Ectodermal cell (in vitro differentiated cells): ENCODE measurements at regions not wholly inside any gene's neighbourhood (a gene's known extent, or its start where the extent isn't known, plus 50 kb on each side); places are given as distances from the start of the nearest gene placed in this dataset.

Experiments
- H3K27ac ChIP-seq: 2 replicates; pipeline ENCODE4 v1.7.0; 2013; ENCODE audit warnings: mild to moderate bottlenecking, low read depth, low read length; ENCODE audit not compliant: insufficient read depth, poor library complexity, severe bottlenecking
- H3K27me3 ChIP-seq: 2 replicates; pipeline ENCODE4 v1.7.0; 2013; ENCODE audit warnings: mild to moderate bottlenecking, low read length; ENCODE audit not compliant: insufficient read depth, control insufficient read depth, poor library complexity, severe bottlenecking
- H3K36me3 ChIP-seq: one replicate; pipeline ENCODE4 v1.7.0; 2013; ENCODE audit warnings: low read length; ENCODE audit not compliant: control insufficient read depth, insufficient read depth
- H3K4me1 ChIP-seq: one replicate; pipeline ENCODE4 v1.7.0; 2013; ENCODE audit warnings: low read length; ENCODE audit not compliant: control insufficient read depth, insufficient read depth
- H3K4me3 ChIP-seq: 2 replicates; pipeline ENCODE4 v1.7.0; 2013; ENCODE audit warnings: low read depth, low read length, control low read depth; ENCODE audit not compliant: insufficient read depth
- H3K9me3 ChIP-seq: 2 replicates; pipeline ENCODE4 v1.7.0; 2013; ENCODE audit warnings: mild to moderate bottlenecking, low read length, moderate library complexity; ENCODE audit not compliant: control insufficient read depth
- WGBS, 2 experiments: methylation state at CpG; one replicate each; pipeline ENCODE4 v1.1.7; 2013; ENCODE audit warnings: missing lambda C conversion rate in 2 of 2; 5-methylcytosine and 5-hydroxymethylcytosine counted together

DNA sequence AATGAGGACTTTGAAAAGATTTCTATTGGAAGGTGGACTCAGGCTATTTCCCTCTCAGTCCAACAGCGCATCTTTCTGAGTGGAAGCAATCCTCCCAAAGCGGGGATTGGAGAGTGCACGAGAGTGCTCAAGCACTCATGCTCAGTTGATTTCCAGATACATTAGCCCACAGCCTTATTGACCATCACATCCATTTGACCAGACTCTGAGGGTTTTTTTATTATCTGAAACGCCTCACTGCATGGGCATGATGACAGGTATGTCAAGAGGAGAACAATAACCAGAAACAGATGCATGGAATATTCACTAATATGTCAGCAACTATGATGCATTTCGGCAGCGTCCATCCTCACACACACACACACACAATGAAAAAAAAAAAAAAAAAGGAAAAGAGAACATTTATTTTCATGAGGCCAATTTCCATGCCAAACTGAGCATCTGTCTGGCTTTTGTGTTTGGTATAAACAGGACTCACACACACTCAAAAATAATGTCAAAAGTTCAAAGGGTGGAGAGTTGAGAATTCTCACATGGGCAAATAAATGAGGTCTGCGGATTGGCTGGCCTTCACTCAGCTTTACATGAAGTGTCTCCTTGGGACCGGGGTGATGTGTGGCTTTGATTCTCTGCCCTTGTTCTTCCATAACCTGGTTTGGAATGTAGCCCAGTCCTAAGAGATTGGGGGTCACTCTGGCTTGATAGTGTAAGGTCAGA is 371.6 kb downstream of the MCTP2 start:
- H3K36me3 ChIP-seq, result no peaks in the 10 kb centered on the region
- H3K27me3 ChIP-seq, result no peaks in the 10 kb centered on the region
- WGBS, 2 experiments, result 96 to 97% methylated on average over 7 to 8 of the region's 8 CpGs
- H3K9me3 ChIP-seq, result no peaks in the 10 kb centered on the region
- no peak overlapping the region for H3K27ac ChIP-seq
- no peaks in the 10 kb centered on the region for H3K4me1 ChIP-seq
- no peak overlapping the region for H3K4me3 ChIP-seq

DNA sequence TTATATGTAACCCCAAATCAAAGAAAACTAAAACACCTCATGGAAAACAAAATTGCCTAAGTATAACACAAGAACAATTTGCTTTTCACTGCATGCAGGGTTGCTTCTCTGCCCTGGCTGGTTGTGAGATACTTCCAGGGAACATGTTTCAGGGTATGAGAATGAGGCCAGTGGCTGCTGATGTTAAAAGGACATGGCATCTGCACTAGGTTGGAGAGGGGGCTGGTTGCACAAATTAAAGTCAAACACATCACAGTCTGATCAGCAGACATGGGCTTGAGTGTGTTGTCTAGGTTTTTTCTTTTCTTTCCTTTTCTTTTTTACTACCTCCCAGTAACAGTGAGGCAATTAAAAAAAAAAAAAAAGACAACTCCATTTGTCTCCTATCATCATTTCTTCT is 374.9 kb downstream of the MCTP2 start:
- no peaks in the 10 kb centered on the region for H3K27me3 ChIP-seq
- H3K27ac ChIP-seq, result no peak overlapping the region
- no peaks in the 10 kb centered on the region for H3K4me1 ChIP-seq
- no peaks in the 10 kb centered on the region for H3K36me3 ChIP-seq
- H3K4me3 ChIP-seq, result no peak overlapping the region
- H3K9me3 ChIP-seq, result no peaks in the 10 kb centered on the region

DNA sequence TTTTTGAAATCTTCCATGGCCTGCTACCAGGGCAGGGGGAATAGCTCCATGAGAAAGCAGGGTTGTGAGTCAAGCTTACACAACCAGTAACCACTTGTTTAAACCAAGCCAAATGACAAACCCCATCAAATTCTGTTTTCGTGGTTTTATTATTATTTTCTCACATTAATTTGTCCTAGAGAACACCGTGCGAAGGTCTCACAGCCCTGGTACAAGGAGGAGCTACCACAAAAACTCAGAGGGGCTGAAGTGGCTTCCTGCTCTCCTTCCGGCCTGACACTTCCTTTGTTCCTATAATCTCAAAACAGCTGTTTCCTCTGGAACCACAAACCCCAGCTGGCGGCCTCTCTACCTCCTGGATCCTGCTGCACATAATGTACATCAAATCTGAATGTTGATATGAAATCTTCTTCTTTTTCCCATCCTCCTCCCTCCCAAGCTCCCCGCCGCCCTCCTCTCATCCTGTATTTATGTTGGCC is 375.9 kb downstream of the MCTP2 start:
- Histone ChIP-seq H3K4me1 (no peaks in the 10 kb centered on the region), H3K4me3 (no peak overlapping the region), H3K27ac (no peak overlapping the region), H3K27me3 (no peaks in the 10 kb centered on the region), H3K9me3 (no peaks in the 10 kb centered on the region), H3K36me3 (no peaks in the 10 kb centered on the region)
- WGBS, 2 experiments, result 89 to 94% methylated on average over 5 to 7 of the region's 7 CpGs

- Histone ChIP-seq H3K4me3 (no peak overlapping the region), H3K4me1 (no peaks in the 10 kb centered on the region), H3K27me3 (no peaks in the 10 kb centered on the region), H3K27ac (no peak overlapping the region), H3K9me3 (no peaks in the 10 kb centered on the region), H3K36me3 (no peaks in the 10 kb centered on the region)
- WGBS, 2 experiments, result 97 to 100% methylated on average over 1 of the region's 2 CpGs
Measured at GRCh38 chr15:94610069-94610468, 378.7 kb downstream of the MCTP2 start.

- Histone ChIP-seq H3K4me3 (no peak overlapping the region), H3K36me3 (no peaks in the 10 kb centered on the region), H3K27me3 (no peaks in the 10 kb centered on the region), H3K27ac (no peak overlapping the region), H3K9me3 (no peaks in the 10 kb centered on the region), H3K4me1 (no peaks in the 10 kb centered on the region)
- WGBS, 2 experiments, result 83 to 96% methylated on average over 2 to 3 of the region's 3 CpGs
Measured at GRCh38 chr15:94610485-94610884, 379.1 kb downstream of the MCTP2 start.

DNA sequence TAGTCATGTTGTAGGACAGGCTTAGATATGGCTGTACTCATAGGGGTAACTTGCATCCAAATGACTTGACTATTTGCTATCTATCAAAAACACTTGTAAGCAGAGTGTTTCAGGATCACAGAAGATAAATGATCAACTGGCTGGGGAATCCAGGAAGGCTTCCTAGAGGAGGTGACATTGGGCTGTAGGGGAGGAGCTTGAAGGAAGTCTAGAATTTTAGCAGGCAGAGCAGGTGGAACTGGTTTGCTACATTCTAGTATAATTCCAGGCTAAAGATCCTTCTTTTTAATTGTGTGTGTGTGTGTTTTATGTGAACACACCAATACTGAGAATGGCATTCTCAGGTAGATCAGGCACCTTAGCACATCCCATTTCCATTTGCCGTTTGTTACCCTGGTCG is 380.3 kb downstream of the MCTP2 start:
- Histone ChIP-seq H3K27me3 (no peaks in the 10 kb centered on the region), H3K9me3 (no peaks in the 10 kb centered on the region), H3K27ac (no peak overlapping the region), H3K36me3 (no peaks in the 10 kb centered on the region), H3K4me1 (no peaks in the 10 kb centered on the region), H3K4me3 (no peak overlapping the region)
- 94 to 97% methylated on average over 2 of the region's 2 CpGs for WGBS, 2 experiments

DNA sequence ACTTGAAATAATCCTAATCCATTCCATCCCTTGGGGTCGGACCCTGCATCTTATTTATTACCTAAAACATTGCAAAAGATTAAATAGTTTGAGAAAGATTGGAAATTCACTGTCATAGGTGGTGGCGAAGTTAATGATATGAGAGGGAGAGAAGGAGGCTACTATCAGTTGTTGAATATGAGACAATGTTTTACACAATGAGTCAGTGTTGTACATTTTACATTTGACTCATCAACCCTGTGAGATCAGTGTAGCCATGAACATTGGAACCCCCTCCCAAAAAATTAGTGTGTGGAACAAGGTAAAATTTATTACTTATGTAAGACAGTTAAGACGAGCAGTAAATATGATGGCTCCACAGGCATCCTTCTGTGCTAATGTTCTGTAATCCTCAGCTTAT is 384.3 kb downstream of the MCTP2 start:
- H3K9me3 ChIP-seq, result no peaks in the 10 kb centered on the region
- H3K27ac ChIP-seq, result no peak overlapping the region
- no peaks in the 10 kb centered on the region for H3K27me3 ChIP-seq
- no peaks in the 10 kb centered on the region for H3K4me1 ChIP-seq
- WGBS, 2 experiments, result 96 to 100% methylated on average over 2 of the region's 3 CpGs
- no peak overlapping the region for H3K4me3 ChIP-seq
- H3K36me3 ChIP-seq, result no peaks in the 10 kb centered on the region

DNA sequence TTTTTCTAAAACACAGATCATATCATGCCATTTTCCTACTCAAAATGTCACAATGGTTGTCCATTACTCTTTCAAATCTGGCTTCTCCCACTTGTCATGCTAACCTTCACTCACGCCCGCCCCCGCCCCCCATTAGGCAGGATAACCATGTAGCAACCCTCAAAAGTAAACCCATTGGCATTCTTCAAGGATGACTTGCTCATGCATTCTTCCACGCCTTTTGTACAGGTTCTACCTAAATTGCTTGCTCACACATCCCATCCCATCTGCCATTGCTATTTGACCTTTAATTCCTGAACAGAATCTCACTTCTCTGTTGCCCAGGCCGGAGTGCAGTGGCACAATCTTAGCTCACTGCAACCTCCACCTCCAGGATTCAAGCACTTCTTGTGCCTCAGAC is 389.3 kb downstream of the MCTP2 start:
- no peaks in the 10 kb centered on the region for H3K9me3 ChIP-seq
- no peaks in the 10 kb centered on the region for H3K36me3 ChIP-seq
- WGBS, 2 experiments, result 90 to 94% methylated on average over 5 of the region's 5 CpGs
- no peak overlapping the region for H3K27ac ChIP-seq
- no peak overlapping the region for H3K4me3 ChIP-seq
- H3K27me3 ChIP-seq, result no peaks in the 10 kb centered on the region
- no peaks in the 10 kb centered on the region for H3K4me1 ChIP-seq

GRCh38 chr15:94621736-94622135 is 390.4 kb downstream of the MCTP2 start:
- no peak overlapping the region for H3K27ac ChIP-seq
- H3K9me3 ChIP-seq, result no peaks in the 10 kb centered on the region
- H3K27me3 ChIP-seq, result no peaks in the 10 kb centered on the region
- no peak overlapping the region for H3K4me3 ChIP-seq
- H3K4me1 ChIP-seq, result no peaks in the 10 kb centered on the region
- no peaks in the 10 kb centered on the region for H3K36me3 ChIP-seq

DNA sequence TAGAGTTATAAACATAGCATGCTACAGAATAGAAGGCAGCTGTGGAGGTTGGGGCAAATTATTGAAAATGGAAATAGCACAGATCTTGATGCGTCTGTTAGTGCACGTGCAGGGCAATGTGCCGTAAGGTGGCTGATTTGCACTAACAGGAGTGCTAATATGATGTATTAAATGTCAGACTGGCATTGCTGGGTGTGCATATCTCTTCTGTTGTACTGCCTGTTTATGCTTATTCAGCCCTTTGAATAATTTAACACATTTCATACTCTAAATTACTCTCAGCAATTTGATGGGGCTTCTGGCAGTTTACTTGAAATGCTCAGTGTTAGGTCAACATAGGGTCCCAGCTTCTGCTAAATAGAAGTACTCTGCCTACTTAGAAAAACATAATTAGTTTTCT is 395.6 kb downstream of the MCTP2 start:
- no peaks in the 10 kb centered on the region for H3K36me3 ChIP-seq
- no peaks in the 10 kb centered on the region for H3K9me3 ChIP-seq
- no peak overlapping the region for H3K4me3 ChIP-seq
- WGBS, 2 experiments, result 91 to 98% methylated on average over 3 of the region's 3 CpGs
- no peak overlapping the region for H3K27ac ChIP-seq
- H3K4me1 ChIP-seq, result no peaks in the 10 kb centered on the region
- H3K27me3 ChIP-seq, result no peaks in the 10 kb centered on the region

GRCh38 chr15:94631608-94632007 is 400.2 kb downstream of the MCTP2 start:
- H3K27ac ChIP-seq, result no peak overlapping the region
- H3K27me3 ChIP-seq, result no peaks in the 10 kb centered on the region
- WGBS, 2 experiments, result 93% methylated on average over 6 of the region's 6 CpGs
- H3K36me3 ChIP-seq, result no peaks in the 10 kb centered on the region
- no peak overlapping the region for H3K4me3 ChIP-seq
- no peaks in the 10 kb centered on the region for H3K4me1 ChIP-seq
- H3K9me3 ChIP-seq, result no peaks in the 10 kb centered on the region
